ENCODE measurements at regions not wholly inside any gene's neighbourhood (a gene's known extent, or its start where the extent isn't known, plus 50 kb on each side); places are given as distances from the start of the nearest gene placed in this dataset.

DNA sequence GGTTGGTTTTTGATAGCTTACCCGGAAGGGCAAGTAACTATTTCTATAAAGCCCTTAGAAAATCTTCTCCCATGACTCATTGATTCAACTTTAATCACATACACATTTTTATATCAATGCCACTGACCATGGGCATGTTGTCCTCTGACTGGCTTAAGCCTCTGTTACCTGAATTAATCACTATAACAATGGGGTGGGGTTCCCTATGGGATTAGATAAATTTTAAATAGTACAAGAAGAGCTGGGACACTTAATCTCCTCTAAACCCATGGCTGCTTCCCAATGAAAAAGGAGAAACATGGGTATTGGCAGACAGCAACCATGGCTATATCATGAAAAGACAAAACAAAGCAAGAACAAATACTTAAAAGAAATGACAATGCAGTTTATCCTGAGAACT, 636.2 kb downstream of the BRINP1 start:
- 4% methylated on average over 1 of the region's 1 CpG for WGBS (ENCODE audit: missing lambda C conversion rate)
- H3K4me3 ChIP-seq = no peak overlapping the region
- FAIRE-seq (no peak), DNase-seq (ENCODE audit: low read depth in 1 of 2, low spot score in 1 of 2) (no peak), ATAC-seq (no peak)
- no peak overlapping the region for H3K27ac ChIP-seq
- TF ChIP-seq RNF2 (IDR thresholded peaks at IDR 0.05; ENCODE audit: borderline replicate concordance, low read depth) (no peak), FOXS1 (CRISPR knock-in tag; IDR thresholded peaks at IDR 0.05) (no peak), HOXB13 (CRISPR knock-in tag; IDR thresholded peaks at IDR 0.05; ENCODE audit: low read depth) (no peak), EP300 (IDR thresholded peaks at IDR 0.05) (no peak), FOSB (CRISPR knock-in tag; IDR thresholded peaks at IDR 0.05) (no peak), ESRRA (IDR thresholded peaks at IDR 0.05; ENCODE audit: borderline replicate concordance, low read length) (no peak), CBX8 (IDR thresholded peaks at IDR 0.05) (no peak), EHMT2 (IDR thresholded peaks at IDR 0.05; ENCODE audit: low read depth) (no peak), RAD21 (conservative IDR thresholded peaks at IDR 0.05 in 1 of 2, IDR thresholded peaks at IDR 0.05 in 1 of 2) (no peak), SMC3 (IDR thresholded peaks at IDR 0.05) (no peak), CEBPB (IDR thresholded peaks at IDR 0.05) (no peak)
- no peaks in the 10 kb centered on the region for H3K4me1 ChIP-seq
- H3K4me2 ChIP-seq = no peak overlapping the region
- peaks cover 9% of the 10 kb centered on the region for H3K9me3 ChIP-seq
- ChIA-PET POLR2A (no interaction called here), CTCF (interaction anchor here (0.6 kb wide), 1 partner anchor 82 kb away, joined by 3 read pairs; no protein-coding TSS in a partner anchor)

DNA sequence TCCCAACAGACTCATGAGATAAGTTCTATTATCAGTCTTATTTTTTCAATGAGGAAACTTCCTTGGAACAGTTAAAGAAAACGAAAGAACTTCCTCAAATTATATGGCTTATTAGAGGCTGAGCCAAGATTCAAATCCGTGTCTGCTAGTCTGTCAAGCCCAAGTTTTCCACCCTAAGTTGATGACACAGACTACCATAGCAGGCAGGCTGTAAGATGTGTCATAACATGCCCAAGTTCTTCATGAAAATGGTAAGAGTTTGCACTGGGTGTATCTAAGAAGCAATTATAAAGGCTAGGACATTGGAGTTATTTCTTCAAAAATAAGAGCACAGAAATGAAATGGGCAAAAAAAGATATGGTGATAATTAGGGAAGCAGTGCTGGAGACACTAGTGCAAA, 634.5 kb downstream of the BRINP1 start:
- Histone ChIP-seq H3K27ac (no peak overlapping the region), H3K9me3 (peaks cover 9% of the 10 kb centered on the region), H3K4me1 (no peaks in the 10 kb centered on the region), H3K4me2 (no peak overlapping the region), H3K4me3 (no peak overlapping the region)
- DNase-seq (ENCODE audit: low read depth in 1 of 2, low spot score in 1 of 2) (no peak), ATAC-seq (no peak), FAIRE-seq (no peak)
- WGBS (ENCODE audit: missing lambda C conversion rate) = 2% methylated on average over 2 of the region's 2 CpGs
- TF ChIP-seq JUN (IDR thresholded peaks at IDR 0.05) = no peak
- TF ChIP-seq MAFK (IDR thresholded peaks at IDR 0.05; ENCODE audit: partially characterized antibody) = no peak
- TF ChIP-seq, protein P1, sequence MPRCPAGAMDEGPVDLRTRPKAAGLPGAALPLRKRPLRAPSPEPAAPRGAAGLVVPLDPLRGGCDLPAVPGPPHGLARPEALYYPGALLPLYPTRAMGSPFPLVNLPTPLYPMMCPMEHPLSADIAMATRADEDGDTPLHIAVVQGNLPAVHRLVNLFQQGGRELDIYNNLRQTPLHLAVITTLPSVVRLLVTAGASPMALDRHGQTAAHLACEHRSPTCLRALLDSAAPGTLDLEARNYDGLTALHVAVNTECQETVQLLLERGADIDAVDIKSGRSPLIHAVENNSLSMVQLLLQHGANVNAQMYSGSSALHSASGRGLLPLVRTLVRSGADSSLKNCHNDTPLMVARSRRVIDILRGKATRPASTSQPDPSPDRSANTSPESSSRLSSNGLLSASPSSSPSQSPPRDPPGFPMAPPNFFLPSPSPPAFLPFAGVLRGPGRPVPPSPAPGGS (IDR thresholded peaks at IDR 0.05) = no peak
- no peak for TF ChIP-seq KDM5A (IDR thresholded peaks at IDR 0.05)
- no peak for TF ChIP-seq CEBPB (IDR thresholded peaks at IDR 0.05)
- no peak for TF ChIP-seq SMC3 (IDR thresholded peaks at IDR 0.05)
- TF ChIP-seq RNF2 (IDR thresholded peaks at IDR 0.05; ENCODE audit: borderline replicate concordance, low read depth) = no peak
- TF ChIP-seq, protein P2, sequence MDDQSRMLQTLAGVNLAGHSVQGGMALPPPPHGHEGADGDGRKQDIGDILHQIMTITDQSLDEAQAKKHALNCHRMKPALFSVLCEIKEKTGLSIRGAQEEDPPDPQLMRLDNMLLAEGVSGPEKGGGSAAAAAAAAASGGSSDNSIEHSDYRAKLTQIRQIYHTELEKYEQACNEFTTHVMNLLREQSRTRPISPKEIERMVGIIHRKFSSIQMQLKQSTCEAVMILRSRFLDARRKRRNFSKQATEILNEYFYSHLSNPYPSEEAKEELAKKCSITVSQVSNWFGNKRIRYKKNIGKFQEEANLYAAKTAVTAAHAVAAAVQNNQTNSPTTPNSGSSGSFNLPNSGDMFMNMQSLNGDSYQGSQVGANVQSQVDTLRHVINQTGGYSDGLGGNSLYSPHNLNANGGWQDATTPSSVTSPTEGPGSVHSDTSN (IDR thresholded peaks at IDR 0.05) = no peak
- TF ChIP-seq CBX2 (IDR thresholded peaks at IDR 0.05; ENCODE audit: borderline replicate concordance, low read depth) = no peak
- POLR2A ChIA-PET = no interaction called here
- CTCF ChIA-PET = no interaction called here

DNA sequence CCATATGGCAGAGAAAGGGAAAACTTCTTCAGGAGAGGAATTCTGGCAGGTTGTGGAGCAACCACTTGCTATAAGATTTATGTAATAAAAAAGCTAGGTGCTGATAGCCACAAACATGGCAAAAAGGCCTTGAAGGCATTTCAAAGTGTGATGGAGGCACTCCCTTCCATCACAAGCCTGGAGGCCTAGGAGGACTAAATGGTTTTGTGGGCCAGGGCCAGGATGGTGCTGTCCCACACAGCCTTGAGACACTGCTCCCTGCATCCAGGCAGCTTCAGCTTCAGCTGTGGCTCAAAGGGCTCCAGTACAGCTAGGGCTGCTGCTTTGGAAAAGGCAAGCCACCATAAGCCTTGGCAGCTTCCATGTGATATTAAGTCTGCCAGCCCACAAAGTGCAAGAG, 632.8 kb downstream of the BRINP1 start:
- Histone ChIP-seq H3K27ac (no peak overlapping the region), H3K4me2 (no peak overlapping the region), H3K9me3 (peaks cover 9% of the 10 kb centered on the region), H3K4me3 (no peak overlapping the region), H3K4me1 (no peaks in the 10 kb centered on the region)
- ChIA-PET POLR2A (no interaction called here), CTCF (no interaction called here)
- FAIRE-seq (no peak), ATAC-seq (no peak), DNase-seq (ENCODE audit: low read depth in 1 of 2, low spot score in 1 of 2) (no peak)
- TF ChIP-seq, protein P3, sequence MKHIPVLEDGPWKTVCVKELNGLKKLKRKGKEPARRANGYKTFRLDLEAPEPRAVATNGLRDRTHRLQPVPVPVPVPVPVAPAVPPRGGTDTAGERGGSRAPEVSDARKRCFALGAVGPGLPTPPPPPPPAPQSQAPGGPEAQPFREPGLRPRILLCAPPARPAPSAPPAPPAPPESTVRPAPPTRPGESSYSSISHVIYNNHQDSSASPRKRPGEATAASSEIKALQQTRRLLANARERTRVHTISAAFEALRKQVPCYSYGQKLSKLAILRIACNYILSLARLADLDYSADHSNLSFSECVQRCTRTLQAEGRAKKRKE (CRISPR knock-in tag; IDR thresholded peaks at IDR 0.05; ENCODE audit: low read depth) = no peak
- peak; percentile 90 for TF ChIP-seq ZFP36 (IDR thresholded peaks at IDR 0.05; ENCODE audit: borderline replicate concordance, partially characterized antibody)

All from A549 (cell line).